ENCODE measurements at regions not wholly inside any gene's neighbourhood (a gene's known extent, or its start where the extent isn't known, plus 50 kb on each side); places are given as distances from the start of the nearest gene placed in this dataset.

DNA sequence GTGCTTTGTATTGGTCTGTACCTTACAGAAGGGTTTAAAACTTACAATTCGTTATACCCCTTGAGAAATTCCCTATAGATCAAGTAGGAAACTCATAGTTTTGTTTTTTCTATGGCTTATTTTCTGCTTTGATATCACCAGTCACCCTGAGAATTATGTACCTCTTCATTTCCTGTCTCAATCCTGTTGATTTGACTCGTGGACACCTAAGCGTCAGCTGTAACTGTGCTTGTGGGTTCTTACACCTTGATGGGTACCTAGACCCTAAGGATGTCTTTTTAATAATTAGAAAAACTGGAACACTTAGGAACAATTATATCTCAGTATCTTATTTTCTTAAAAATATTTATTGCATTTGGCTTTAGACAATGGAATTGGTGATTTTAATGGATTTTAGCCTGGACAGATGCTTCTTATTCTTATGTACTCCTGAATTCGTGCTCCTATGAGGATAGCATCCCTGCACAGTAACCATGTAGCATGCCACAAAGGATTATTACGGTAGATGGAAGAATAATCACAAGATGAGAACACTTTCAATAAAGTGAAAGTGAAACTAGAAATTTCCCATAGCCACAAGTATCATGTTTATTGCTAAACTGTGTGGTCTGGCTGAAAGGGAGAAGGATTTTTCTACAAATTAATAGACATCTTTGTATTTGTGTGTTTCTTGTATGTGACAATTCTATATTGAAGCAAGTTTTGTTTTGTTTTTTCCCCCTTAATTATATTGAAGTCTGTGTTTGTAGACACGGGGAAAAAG lies 1920.3 kb upstream of the WWC1 start:
- TF ChIP-seq, protein P1, sequence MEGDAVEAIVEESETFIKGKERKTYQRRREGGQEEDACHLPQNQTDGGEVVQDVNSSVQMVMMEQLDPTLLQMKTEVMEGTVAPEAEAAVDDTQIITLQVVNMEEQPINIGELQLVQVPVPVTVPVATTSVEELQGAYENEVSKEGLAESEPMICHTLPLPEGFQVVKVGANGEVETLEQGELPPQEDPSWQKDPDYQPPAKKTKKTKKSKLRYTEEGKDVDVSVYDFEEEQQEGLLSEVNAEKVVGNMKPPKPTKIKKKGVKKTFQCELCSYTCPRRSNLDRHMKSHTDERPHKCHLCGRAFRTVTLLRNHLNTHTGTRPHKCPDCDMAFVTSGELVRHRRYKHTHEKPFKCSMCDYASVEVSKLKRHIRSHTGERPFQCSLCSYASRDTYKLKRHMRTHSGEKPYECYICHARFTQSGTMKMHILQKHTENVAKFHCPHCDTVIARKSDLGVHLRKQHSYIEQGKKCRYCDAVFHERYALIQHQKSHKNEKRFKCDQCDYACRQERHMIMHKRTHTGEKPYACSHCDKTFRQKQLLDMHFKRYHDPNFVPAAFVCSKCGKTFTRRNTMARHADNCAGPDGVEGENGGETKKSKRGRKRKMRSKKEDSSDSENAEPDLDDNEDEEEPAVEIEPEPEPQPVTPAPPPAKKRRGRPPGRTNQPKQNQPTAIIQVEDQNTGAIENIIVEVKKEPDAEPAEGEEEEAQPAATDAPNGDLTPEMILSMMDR (IDR thresholded peaks at IDR 0.05 in 4 of 5, conservative IDR thresholded peaks at IDR 0.05 in 1 of 5): no peak
- TF ChIP-seq POLR2A (IDR thresholded peaks at IDR 0.05): no peak

Data from gastrocnemius medialis (tissue), 4 donors.